CD4-positive, alpha-beta T cell treated with Interleukin-10 for 1 hour (primary cell): ENCODE measurements at regions not wholly inside any gene's neighbourhood (a gene's known extent, or its start where the extent isn't known, plus 50 kb on each side); places are given as distances from the start of the nearest gene placed in this dataset.

Source experiments
- DNase-seq: peaks from one replicate; pipeline ENCODE4 v3.0.0-alpha.2; 2020

DNA sequence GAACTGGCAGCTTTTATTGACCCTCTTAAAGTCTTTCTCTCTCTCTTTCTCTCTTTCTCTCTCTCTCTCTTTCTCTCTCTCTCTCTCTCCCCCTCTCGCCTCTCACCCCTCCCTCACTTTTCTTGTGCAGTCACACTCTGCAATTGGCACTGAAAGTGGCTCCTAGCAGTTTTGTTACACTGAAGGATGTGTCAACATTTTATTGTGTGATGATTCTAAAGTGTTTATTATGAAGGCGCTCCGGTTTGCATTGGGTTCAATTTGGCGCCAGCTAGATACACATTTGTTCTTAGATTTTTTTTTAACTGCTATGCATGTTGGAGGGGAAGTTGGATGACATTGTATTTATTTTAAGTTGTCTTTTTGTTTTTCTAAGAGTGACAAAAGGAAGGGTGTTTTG is 64.0 kb upstream of the CHRM3 start:
- DNase-seq: no peak

DNA sequence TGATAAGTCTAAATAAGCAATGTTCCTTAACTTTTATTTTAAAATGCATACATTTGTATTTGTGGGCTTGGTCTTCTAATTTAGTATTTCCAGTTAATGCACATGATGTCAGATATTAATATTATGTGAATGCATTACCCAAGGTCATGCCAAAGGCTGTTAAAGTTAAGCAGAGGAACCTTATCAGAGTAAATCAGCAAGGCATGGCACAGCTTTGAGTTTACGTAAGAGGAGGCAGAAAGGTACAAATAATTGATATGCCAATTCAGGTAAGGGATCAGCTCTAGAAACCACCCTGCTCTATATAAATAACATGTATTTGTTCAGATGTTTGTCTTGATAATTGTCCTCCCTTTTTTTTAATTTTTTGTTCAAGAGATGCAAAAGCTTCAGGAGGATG is 64.5 kb upstream of the CHRM3 start:
- no peak for DNase-seq

DNA sequence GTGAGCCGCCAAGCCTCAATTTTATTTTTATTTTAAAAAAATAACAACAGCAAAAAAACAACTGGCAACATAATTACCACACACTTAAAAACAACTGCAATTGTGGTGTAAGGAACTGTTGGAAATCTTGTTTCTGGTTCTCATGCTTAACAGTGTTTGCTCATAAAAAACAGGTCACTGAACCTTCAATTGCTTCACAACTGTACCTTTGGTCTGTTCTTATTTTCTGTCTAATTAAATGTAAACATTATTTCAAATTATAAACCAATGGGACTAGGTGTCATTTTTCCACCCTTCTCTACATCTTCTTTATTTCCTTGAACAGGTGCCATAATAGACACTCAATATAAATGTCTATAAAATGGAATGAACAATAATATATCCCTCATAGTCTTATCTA is 68.4 kb upstream of the CHRM3 start:
- no peak for DNase-seq

DNA sequence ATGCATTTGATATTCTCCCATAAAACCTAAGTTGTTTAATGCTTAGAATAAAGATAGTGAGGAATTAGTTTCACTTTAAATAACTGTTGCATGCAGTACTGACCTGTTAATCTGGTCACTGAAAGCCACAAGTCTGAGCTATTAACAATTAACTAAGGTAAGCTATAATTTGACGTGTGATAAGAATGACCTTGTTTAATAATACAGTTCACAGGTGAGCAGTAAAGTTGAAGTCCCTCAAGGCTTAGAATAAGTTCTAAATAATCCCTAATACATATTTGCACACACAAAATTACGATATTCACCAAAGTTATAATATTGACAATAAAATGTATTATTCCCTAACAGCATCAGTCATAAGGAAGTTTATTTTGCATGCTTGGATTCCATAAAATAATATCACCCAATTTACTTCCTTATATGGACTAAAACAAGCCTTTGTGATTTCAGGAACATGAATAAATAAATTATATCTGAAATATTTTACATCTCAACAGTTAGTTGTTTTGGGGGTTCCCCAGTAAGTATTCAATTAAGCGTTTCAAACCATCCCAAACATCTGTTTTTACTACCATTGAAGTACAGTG is 70.6 kb upstream of the CHRM3 start:
- DNase-seq: no peak

DNA sequence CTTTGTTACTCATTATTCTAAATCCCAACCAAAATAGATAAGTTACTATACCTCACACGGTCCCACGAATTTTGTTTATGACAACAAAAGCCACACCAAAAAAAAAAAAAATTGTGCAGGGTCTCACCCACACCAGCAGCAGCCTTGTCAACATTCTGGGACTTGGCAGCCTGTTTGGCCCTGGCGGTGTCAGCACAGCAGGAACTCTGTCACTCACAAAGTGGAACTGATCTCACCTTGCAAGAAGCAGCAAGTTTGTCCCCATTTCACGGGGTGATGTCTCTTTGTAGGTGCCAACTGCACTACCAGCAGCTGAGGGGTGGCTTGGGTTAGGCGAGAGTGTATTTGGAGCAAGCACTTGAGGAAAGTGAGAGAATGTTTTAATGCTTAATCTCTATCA is 75.0 kb upstream of the CHRM3 start:
- DNase-seq: no peak

DNA sequence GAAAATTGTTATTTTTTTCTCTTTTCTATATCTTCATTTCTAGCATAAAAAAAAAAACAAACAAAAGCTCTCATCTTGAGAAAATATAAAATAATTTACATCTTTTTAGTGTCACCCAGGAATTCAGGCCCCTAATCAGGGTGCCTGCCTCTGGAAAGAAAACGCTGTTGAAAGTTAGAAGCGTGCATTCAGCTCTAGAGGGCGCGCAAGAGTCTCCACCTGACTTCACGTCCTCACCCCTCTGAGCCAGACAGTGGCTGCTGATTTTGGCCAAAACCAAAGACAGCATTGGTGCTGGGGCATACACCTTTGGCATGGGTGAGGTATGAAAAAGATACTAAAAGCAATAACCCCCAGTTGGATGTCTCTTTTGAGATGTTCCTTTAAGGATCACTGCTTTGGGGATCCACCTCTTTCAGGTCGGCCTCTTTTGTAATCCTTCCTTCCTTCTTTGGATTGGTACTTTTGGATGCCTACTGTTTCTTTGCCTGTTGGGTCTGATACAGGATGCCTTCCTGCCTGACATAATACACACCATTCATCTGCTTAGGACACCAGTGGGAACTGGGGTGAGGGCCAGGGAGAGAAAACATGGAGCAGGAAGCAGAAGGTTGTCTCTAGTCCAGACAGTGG is 77.6 kb upstream of the CHRM3 start:
- peak; percentile 6 for DNase-seq

DNA sequence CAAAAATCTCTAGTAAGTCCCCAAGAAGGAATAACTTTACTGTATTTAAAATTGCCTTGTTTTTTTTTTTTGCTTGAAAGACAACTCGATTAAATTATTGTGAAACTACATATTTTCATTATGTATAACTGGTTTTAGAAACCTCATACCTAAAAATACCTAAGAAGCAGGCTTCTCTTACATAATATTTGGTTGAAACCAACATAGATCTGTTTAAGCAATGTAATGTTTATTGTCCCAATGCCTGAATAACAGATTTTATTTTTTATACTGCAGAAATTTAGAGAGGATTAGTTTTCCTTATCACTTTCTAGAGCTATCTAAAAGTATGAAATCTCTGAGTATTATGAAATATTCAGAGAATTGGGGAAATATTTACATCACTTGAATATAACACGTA is 78.5 kb upstream of the CHRM3 start:
- no peak for DNase-seq

DNA sequence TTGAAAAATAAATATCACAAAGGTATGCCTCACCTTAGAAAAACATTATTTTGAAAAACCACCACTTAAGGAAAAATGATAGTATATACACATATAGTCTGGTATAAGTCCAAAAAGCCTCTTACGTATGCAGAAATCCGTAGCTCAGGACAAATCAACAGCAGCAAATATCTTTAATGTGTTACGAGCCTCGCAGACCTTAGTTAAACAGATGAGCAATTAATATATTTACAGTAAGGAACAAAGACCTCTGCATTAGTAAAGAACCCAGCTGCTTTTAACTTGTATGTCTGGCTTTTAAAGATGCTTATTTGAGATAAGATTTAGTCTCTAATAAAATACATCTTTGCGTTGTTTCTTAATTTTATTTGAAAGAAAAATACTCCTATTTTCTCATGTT is 79.9 kb upstream of the CHRM3 start:
- no peak for DNase-seq

DNA sequence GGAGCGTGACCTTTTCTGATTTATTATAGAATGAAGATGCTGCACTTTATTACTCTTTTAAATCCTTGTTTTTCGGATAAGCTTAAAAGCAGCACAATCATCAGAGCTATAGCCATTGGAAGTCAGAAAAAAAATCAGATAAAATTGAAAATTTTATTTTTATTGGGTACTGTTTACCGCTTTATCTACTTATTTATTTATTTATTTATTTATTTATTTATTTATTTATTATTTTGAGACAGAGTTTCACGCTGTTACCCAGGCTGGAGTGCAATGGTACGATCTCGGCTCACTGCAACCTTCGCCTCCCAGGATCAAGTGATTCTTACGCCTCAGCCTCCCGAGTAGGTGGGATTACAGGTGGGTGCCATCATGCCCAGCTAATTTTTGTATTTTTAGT is 83.1 kb upstream of the CHRM3 start:
- DNase-seq: no peak

DNA sequence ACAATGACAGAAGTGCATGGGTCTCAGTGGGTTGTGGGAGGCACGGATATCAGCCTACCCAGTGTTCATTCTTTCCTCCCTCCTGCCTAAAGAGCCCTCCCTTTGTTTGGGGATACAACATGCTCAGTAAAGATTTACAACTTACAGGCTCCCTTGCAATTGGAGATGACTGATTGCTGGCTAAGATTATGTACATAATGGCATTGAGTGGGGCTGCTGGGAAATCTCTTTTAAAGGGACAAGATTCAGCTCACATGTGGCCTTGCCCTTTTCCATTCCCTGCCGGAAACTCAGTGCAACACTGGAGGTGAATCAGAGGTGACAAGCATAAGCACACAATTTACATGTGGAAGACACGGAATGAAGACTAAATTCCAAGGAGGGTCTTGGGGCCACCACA is 83.7 kb upstream of the CHRM3 start:
- DNase-seq: no peak

DNA sequence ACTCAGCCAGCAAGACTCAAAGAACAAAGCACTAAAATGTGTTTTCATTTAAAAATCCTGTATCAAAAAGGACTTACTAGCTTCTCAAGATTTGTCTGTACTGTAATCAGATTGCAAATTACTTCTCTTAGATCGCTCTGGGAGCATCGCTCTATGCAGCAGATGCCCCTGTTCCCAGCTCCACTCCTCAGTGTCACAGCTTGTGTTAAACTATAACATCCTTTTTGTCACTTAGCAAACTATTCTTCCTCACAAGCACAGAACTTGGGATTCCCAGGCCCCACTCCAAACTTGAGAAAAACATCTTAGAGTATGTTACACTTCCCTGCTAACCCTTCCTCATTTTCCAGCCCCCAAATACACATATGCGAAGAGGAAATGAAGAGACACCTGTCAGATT is 85.1 kb upstream of the CHRM3 start:
- no peak for DNase-seq

DNA sequence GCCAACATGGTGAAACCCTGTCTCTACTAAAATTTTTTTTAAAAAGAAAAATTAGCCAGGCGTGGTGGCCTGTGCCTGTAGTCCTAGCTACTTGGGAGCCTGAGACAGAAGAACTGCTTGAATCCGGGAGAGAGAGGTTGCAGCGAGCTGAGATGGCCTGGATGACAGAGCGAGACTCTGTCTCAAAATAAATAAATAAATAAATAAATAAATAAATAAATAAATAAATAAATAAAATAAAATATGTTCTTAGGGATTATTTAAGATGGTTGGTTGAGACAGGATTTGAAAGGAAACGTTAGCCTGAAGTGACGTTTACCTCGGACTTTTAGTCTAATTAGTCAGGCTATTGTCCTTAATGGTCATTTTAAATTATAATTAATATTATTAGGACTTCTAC is 88.5 kb upstream of the CHRM3 start:
- DNase-seq: no peak

DNA sequence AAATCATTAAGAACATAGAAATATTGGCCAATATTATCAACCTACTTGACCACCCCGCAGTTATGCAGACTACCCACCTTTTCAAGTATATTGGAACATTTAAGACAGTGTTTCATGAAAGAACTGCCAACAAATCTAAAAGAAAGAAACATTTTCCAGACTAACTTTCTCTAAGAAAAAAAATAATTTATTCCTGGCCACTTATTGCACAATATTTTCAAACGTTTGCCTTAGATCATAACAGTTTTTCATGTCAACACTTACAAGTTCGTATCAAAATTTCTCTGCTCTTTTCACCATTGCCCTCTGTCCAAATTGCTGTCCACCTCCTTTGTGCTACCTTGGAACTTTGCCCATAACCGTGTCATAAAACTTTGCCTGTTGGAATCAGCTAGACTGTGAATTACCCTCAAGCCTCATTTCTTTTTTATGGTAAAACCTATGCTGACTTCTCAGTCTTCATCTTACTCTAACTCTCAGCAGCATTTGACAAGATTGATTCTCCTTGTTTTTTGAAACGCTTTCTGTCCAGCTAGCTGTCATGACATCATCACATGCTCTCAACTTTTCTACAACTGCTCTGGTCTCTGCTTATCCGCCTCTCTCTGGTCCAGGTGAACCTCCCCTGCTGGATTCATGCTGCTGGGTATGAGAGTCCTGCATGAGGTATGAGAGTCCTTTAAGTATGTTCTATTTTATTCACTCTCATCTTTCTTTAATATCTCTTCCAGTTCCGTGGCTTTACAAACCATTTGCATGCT is 92.8 kb upstream of the CHRM3 start:
- no peak for DNase-seq

DNA sequence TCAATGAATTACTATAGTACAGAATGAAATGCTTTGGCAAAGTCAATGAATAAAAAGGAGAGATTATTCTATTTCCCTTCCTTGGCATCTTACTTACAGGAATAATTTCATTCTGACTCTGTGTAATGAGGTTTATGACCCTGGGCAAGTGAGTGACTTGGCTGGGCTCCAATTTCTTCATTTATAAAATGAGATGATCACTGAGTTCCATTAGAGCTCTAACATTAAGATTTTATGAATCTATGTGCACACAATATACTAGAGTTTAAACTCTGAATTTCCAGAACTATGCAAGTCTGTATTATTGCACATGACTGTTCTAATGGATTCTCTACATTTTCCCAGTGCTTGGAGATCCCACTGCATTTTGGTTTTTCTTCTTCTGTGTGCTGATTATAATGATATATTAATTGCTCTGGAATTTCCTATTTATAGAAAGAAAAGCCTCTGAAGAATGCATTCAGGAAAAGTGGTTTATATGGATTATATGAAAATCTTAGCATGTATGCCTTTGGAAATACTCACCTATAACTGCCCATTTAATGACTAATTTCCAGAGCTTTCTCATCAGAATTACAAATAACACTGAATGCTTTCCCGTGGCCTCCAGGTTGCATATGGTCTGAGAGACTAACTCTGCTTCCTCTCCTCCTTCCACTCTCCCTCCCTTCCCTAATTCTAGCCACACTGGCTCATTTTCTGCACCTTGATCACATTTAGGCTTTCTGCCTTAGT is 97.4 kb upstream of the CHRM3 start:
- no peak for DNase-seq

DNA sequence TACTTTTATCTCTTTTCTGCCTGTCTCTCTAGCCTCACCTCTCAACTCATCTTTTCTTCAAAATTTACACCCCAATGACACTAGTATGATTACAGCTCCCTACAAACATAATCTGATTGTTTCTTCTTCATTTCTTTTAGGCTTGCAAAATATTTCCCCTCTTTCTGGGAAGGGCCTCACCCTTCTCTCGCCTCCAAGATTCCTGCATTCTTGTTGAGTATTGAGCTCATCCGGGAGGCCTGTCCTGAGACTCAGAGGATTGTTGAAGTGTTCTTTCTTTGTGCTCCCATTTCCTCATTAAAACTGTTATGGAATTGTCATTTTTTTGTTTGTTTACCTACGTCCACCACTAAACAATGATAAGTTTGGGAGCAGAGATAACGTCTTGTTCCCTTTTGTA is 99.1 kb upstream of the CHRM3 start:
- no peak for DNase-seq

DNA sequence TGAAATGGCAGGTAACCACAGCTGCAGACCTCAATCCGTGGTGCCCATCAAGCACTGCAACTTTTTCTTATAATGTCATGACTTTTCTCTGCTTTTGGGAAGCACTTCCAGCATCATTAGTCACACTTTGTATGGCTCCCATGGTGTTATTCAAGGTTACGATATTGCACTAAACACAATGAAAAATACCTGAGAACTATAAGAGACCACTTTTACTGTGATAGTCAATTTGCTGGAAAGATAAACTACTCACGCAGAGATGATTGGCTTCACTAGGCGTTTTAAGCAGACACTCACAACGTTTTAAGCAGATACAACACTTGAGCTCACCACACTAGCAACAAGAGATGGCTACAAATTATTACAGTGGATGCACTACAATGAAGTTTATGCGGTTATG is 103.2 kb upstream of the CHRM3 start:
- no peak for DNase-seq

DNA sequence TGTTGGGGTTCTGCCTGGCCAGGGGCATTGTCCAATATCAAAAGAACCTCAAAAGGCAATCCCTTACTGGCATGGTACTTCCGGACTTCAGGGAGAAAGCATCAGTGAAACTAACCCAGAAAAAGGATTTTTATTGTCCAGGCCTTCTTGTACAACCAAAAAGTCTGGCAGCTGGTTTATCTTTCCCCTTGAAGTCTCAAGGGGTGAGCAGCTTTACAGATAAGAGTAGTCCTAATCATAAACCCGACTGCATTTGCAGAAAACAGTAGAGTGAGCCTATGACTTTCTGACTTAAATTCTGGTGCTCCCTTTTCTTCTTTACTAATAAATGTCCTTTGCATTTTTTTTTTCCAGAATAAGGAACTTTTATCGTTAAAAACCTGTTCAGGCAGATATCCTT is 104.0 kb upstream of the CHRM3 start:
- no peak for DNase-seq

DNA sequence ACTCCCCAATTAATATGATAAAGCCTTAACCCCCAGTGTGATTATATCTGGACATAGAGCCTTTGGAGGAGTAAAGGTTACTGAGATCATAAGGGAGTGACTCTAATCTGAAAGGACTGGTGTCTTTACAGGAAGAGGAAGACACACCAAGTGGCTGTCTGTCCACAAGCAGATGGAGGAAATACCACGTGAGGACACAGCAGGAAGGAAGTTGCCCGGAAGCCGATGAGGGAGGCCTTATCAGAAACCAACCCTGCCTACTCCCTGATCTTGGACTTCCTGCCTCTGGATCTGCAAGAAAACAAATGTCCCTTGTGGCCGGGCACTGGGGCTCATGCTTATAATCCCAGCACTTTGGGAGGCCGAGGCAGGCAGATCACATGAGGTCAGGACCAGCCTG is 110.3 kb upstream of the CHRM3 start:
- DNase-seq: no peak

DNA sequence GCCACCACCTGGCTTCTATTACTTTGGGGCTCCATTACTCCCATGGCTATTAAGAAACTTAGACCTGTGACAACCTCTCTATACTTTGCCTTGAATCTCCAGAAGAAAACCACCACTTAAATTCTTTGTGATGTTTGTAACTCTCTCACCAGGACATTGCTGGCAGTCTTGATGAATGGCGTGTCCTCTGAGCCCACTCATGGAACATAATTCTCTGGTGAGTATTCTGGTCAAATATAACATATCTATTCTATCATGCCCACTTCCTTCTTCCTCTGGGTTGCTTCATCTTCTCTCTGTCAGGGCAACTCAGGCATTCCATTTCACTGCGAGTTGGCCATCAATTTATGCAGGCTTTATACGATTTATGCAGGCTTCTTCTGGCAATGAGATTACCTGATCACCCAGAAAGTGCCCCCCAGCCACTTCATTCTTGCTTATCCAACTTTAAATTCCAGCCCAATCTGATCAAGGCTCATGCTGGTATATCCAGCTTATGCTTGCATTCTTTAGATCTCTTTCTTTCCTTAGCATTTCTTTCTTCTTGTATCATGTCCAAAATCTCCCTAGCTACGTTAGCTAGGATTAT is 112.0 kb upstream of the CHRM3 start:
- no peak for DNase-seq

DNA sequence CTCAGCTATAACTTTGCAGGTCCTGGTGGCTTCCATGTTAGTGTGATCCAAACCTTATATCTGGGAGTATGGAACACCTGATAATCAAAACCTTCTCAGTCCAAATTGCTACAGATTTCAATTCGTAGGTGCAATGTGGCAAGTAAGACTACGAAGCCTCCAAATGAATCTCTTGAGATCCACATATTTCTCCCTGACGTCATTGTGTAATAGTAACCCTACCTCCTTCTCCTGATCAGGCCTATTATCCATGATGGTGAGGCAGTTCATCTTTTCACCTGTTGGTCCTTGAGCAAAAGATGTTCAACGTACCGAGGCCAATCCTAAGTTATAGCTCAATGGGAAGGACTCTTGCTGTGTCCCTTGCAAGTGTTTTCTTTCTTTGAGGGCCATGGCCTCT is 115.9 kb upstream of the CHRM3 start:
- no peak for DNase-seq

DNA sequence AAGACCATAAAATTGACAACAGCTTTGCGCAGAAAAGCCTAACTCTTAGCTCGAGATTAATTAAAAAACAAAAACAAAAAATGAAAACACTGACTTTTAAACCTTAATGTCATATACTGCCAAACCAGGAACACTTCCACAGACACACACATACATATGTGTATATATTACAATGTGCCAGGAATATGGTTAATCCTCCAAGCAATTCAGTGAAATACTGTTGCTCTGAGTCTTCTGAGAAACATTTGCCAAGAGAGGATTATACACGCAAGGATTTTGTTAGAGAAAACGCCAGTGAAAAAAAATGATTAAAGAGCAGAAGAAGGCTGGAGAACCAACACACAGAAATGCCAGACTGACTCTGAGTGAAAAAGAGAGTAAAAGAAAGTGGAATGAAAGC is 116.7 kb upstream of the CHRM3 start:
- DNase-seq: no peak

DNA sequence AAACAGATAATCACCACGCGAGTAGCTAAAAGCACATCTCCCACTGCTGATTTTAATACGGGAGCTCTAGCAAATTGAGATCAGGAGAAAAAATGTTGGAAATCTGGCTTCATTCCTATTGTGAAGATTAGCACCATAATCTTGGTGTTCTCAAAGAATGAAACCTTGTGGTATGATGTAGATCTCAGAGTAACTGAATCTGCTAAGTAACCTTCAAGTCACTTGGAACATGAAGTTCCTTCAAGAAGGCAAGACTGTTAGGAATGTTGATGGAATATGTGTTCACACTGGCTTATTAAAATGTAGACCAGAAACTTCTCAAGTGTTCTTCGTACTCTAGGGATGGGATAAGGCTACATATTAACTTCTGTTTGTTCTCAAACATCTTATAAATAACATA is 117.4 kb upstream of the CHRM3 start:
- DNase-seq: no peak

DNA sequence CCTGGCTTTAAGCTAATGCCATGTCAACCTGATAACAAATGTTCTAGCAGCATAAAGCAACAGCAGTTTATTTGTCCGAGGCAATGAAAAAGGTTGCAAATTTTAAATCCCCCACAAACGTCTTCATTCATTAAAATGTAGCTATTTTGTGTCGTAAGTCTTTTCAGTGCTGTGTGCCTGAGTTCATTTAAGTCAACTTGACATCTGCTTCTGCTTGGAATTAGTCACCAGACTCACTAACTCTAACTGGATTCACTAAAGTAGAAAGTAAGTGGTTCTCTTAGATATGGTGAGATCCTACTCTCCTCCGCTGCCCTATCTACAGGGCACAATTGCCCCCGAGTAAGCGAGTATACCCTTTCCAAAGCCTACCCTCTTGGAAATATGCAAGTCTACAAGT is 118.4 kb upstream of the CHRM3 start:
- no peak for DNase-seq

DNA sequence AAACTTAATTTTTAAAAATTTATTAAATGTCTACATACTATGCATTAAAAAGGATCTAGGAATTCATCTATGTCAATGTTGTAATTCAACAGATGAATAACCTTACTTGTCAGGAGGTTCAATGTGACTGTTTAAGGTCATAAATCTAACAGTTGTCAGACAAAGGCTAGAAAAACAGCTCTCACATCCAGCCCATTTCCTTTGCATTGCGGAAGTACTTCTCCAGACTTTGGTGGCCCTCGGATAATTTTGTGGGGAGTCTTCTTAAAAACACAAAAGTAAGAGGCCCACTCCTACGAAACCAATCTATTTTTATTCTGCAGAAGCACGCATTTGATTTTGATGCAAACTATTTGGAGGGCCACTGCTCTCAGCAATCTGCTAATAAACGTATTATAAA is 122.6 kb upstream of the CHRM3 start:
- DNase-seq: no peak
